Neural progenitor cell (in vitro differentiated cells): ENCODE measurements at regions not wholly inside any gene's neighbourhood (a gene's known extent, or its start where the extent isn't known, plus 50 kb on each side); places are given as distances from the start of the nearest gene placed in this dataset.

Experiments used
- DNase-seq: peaks from one replicate; pipeline ENCODE4 v3.0.0-alpha.2; 2016; ENCODE audit warnings: low spot score
- H2AFZ ChIP-seq: fragments of 200-600 bp; sonication (generic); replicated peaks from 2 replicates; pipeline ENCODE4 v1.6.1; 2016; ENCODE audit warnings: antibody characterized with exemption
- H3F3A ChIP-seq: fragments of 200-600 bp; sonication (generic); 2 replicates; pipeline ENCODE4 v1.6.1; 2016; ENCODE audit warnings: antibody characterized with exemption, low read depth
- H3K27ac ChIP-seq: fragments of 200-600 bp; sonication (generic); 2 replicates; pipeline ENCODE4 v1.5.1; 2016; ENCODE audit warnings: mild to moderate bottlenecking
- H3K27me3 ChIP-seq: fragments of 200-600 bp; sonication (generic); 2 replicates; pipeline ENCODE4 v1.6.1; 2016; ENCODE audit warnings: mild to moderate bottlenecking, moderate library complexity
- H3K36me3 ChIP-seq: fragments of 200-600 bp; sonication (generic); 2 replicates; pipeline ENCODE4 v1.5.1; 2016
- H3K4me1 ChIP-seq: fragments of 200-600 bp; sonication (generic); 2 replicates; pipeline ENCODE4 v1.6.1; 2016; ENCODE audit warnings: mixed run types
- H3K4me2 ChIP-seq: fragments of 200-600 bp; sonication (generic); 2 replicates; pipeline ENCODE4 v1.6.1; 2016
- H3K4me3 ChIP-seq: fragments of 200-600 bp; sonication (generic); 2 replicates; pipeline ENCODE4 v1.5.1; 2016
- H3K79me2 ChIP-seq: fragments of 200-600 bp; sonication (generic); 2 replicates; pipeline ENCODE4 v1.6.1; 2016; ENCODE audit warnings: low read depth
- H3K9ac ChIP-seq: fragments of 200-600 bp; sonication (generic); 2 replicates; pipeline ENCODE4 v1.6.1; 2016
- H3K9me3 ChIP-seq: fragments of 200-600 bp; sonication (generic); 2 replicates; pipeline ENCODE4 v1.5.1; 2016; ENCODE audit warnings: low read depth
- H4K20me1 ChIP-seq: fragments of 200-600 bp; sonication (generic); 2 replicates; pipeline ENCODE4 v1.6.1; 2016; ENCODE audit warnings: low read depth
- H3K27ac Mint-ChIP-seq: 3 replicates; pipeline ENCODE4 v1.8.0; 2021; ENCODE audit warnings: mixed read lengths
- H3K27me3 Mint-ChIP-seq: 2 replicates; pipeline ENCODE4 v1.8.0; 2022; ENCODE audit warnings: low read depth, mild to moderate bottlenecking, inconsistent platforms, moderate library complexity, mixed read lengths; ENCODE audit not compliant: insufficient read depth
- H3K36me3 Mint-ChIP-seq: 3 replicates; pipeline ENCODE4 v1.8.0; 2021; ENCODE audit warnings: mixed read lengths
- H3K4me1 Mint-ChIP-seq: 3 replicates; pipeline ENCODE4 v1.8.0; 2021; ENCODE audit warnings: mixed read lengths
- H3K4me3 Mint-ChIP-seq: 3 replicates; pipeline ENCODE4 v1.8.0; 2021; ENCODE audit warnings: mild to moderate bottlenecking, moderate library complexity, mixed read lengths
- H3K9me3 Mint-ChIP-seq: 3 replicates; pipeline ENCODE4 v1.8.0; 2020; ENCODE audit warnings: mixed read lengths
- EZH2 ChIP-seq: fragments of 200-600 bp; sonication (generic); IDR thresholded peaks from 2 replicates; pipeline ENCODE4 v1.6.1; 2017; ENCODE audit warnings: antibody characterized with exemption, mild to moderate bottlenecking, moderate library complexity
- EZH2phosphoT487 ChIP-seq: fragments of 200-600 bp; sonication (generic); IDR thresholded peaks from 2 replicates; pipeline ENCODE4 v1.6.1; 2017; ENCODE audit warnings: antibody characterized with exemption
- TF ChIP-seq, protein P1 (sequence below): fragments of 200-600 bp; sonication (generic); IDR thresholded peaks from 2 replicates; pipeline ENCODE4 v1.5.1; 2017; ENCODE audit warnings: antibody characterized with exemption, mild to moderate bottlenecking

GRCh38 chr4:57320217-57320616 is 210.0 kb upstream of the IGFBP7 start:
- TF ChIP-seq EZH2phosphoT487 (no peak), EZH2 (no peak)
- TF ChIP-seq, protein P1, sequence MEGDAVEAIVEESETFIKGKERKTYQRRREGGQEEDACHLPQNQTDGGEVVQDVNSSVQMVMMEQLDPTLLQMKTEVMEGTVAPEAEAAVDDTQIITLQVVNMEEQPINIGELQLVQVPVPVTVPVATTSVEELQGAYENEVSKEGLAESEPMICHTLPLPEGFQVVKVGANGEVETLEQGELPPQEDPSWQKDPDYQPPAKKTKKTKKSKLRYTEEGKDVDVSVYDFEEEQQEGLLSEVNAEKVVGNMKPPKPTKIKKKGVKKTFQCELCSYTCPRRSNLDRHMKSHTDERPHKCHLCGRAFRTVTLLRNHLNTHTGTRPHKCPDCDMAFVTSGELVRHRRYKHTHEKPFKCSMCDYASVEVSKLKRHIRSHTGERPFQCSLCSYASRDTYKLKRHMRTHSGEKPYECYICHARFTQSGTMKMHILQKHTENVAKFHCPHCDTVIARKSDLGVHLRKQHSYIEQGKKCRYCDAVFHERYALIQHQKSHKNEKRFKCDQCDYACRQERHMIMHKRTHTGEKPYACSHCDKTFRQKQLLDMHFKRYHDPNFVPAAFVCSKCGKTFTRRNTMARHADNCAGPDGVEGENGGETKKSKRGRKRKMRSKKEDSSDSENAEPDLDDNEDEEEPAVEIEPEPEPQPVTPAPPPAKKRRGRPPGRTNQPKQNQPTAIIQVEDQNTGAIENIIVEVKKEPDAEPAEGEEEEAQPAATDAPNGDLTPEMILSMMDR, result no peak

GRCh38 chr4:57318703-57319102 is 208.5 kb upstream of the IGFBP7 start:
- H3F3A ChIP-seq, result no peaks in the 10 kb centered on the region
- Mint-ChIP-seq H3K4me1 (peaks cover 23% of the 10 kb centered on the region), H3K27ac (no peak overlapping the region), H3K4me3 (no peak overlapping the region), H3K27me3 (peaks cover 9% of the 10 kb centered on the region), H3K36me3 (no peaks in the 10 kb centered on the region), H3K9me3 (no peaks in the 10 kb centered on the region)
- no peak for DNase-seq
- H3K27me3 ChIP-seq, result no peaks in the 10 kb centered on the region
- no peak overlapping the region for H2AFZ ChIP-seq
- peaks cover 8% of the 10 kb centered on the region for H3K4me1 ChIP-seq
- no peak for TF ChIP-seq EZH2
- TF ChIP-seq, protein P1, result no peak
- no peak for TF ChIP-seq EZH2phosphoT487
- no peak overlapping the region for H3K4me2 ChIP-seq
- H3K79me2 ChIP-seq, result no peaks in the 10 kb centered on the region
- no peak overlapping the region for H3K27ac ChIP-seq
- no peak overlapping the region for H3K4me3 ChIP-seq
- no peak overlapping the region for H3K9ac ChIP-seq
- no peaks in the 10 kb centered on the region for H4K20me1 ChIP-seq
- no peaks in the 10 kb centered on the region for H3K36me3 ChIP-seq
- H3K9me3 ChIP-seq, result no peaks in the 10 kb centered on the region

More at GRCh38 chr4:57320217-57320616, 210.0 kb upstream of the IGFBP7 start:
- Mint-ChIP-seq H3K27me3 (peaks cover 9% of the 10 kb centered on the region), H3K4me3 (no peak overlapping the region), H3K9me3 (no peaks in the 10 kb centered on the region), H3K4me1 (peaks cover 22% of the 10 kb centered on the region), H3K36me3 (no peaks in the 10 kb centered on the region), H3K27ac (no peak overlapping the region)
- H3K79me2 ChIP-seq, result no peaks in the 10 kb centered on the region
- H2AFZ ChIP-seq, result no peak overlapping the region
- H3K4me3 ChIP-seq, result no peak overlapping the region
- no peaks in the 10 kb centered on the region for H3F3A ChIP-seq
- H3K4me1 ChIP-seq, result peaks cover 8% of the 10 kb centered on the region
- no peaks in the 10 kb centered on the region for H3K27me3 ChIP-seq
- H3K27ac ChIP-seq, result no peak overlapping the region
- DNase-seq, result no peak
- no peaks in the 10 kb centered on the region for H3K36me3 ChIP-seq
- no peaks in the 10 kb centered on the region for H4K20me1 ChIP-seq
- no peak overlapping the region for H3K4me2 ChIP-seq
- H3K9me3 ChIP-seq, result no peaks in the 10 kb centered on the region
- no peak overlapping the region for H3K9ac ChIP-seq

DNA sequence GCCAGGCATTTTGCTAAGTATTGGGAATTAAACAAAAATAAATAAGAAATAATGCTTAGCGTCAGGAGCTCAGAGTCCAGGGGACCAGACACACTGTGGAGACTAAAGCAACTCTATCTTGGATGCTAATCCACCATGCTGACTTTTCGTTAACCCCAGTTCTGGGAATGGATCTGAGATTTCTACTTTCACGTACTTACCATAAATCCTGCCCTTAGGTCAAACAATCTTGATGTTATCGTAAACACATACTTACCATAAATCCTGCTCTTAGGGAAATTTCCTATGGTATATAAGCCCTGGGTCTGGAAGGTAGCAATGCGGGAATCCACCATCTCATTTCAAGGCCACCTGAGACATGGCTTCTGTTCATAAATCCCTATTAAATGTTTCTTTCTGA is 204.5 kb upstream of the IGFBP7 start:
- H3K9ac ChIP-seq, result no peak overlapping the region
- no peaks in the 10 kb centered on the region for H3K79me2 ChIP-seq
- no peaks in the 10 kb centered on the region for H3K27me3 ChIP-seq
- H3K27ac ChIP-seq, result no peak overlapping the region
- H4K20me1 ChIP-seq, result no peaks in the 10 kb centered on the region
- H2AFZ ChIP-seq, result no peak overlapping the region
- H3K4me2 ChIP-seq, result no peak overlapping the region
- H3K4me3 ChIP-seq, result no peak overlapping the region
- no peaks in the 10 kb centered on the region for H3K36me3 Mint-ChIP-seq
- H3K27ac Mint-ChIP-seq, result no peak overlapping the region
- H3K9me3 ChIP-seq, result no peaks in the 10 kb centered on the region
- no peaks in the 10 kb centered on the region for H3K36me3 ChIP-seq
- DNase-seq, result no peak
- no peaks in the 10 kb centered on the region for H3F3A ChIP-seq
- TF ChIP-seq, protein P1, result no peak
- TF ChIP-seq EZH2 (no peak), EZH2phosphoT487 (no peak)
- H3K27me3 Mint-ChIP-seq, result peaks cover 5% of the 10 kb centered on the region
- H3K4me3 Mint-ChIP-seq, result no peak overlapping the region
- H3K4me1 Mint-ChIP-seq, result peaks cover 11% of the 10 kb centered on the region
- H3K9me3 Mint-ChIP-seq, result no peaks in the 10 kb centered on the region
- H3K4me1 ChIP-seq, result no peaks in the 10 kb centered on the region
